Tibial nerve (tissue), 4 donors: ENCODE measurements at regions not wholly inside any gene's neighbourhood (a gene's known extent, or its start where the extent isn't known, plus 50 kb on each side); places are given as distances from the start of the nearest gene placed in this dataset.

Source experiments
- CTCF ChIP-seq, 5 experiments: fragments of 200-600 bp in 3 of 5; fragments of 450-650 bp in 2 of 5; sonication (generic) in 3 of 5; IDR thresholded peaks; one replicate each; pipeline ENCODE4 v1.5.1; 2016 to 2019; ENCODE audit warnings: antibody characterized with exemption in 5 of 5, mild to moderate bottlenecking in 3 of 5, moderate library complexity in 2 of 5
- EP300 ChIP-seq, 2 donors: sonication (generic); formaldehyde crosslinking; IDR thresholded peaks; one replicate each; pipeline ENCODE4 v1.6.1; 2017; ENCODE audit warnings: antibody characterized with exemption in 2 of 2, mild to moderate bottlenecking in 1 of 2
- POLR2A ChIP-seq, 2 donors: fragments of 450-650 bp; IDR thresholded peaks; one replicate each; pipeline ENCODE4 v1.6.1; 2017; ENCODE audit warnings: antibody characterized with exemption in 2 of 2, mild to moderate bottlenecking in 2 of 2, moderate library complexity in 2 of 2

GRCh38 chr2:172335736-172336135 is 91.7 kb upstream of the ITGA6 start:
- TF ChIP-seq CTCF (IDR thresholded peaks at IDR 0.05) (no peak), POLR2A (IDR thresholded peaks at IDR 0.05) (no peak), EP300 (IDR thresholded peaks at IDR 0.05) (no peak)
